ENCODE measurements at regions not wholly inside any gene's neighbourhood (a gene's known extent, or its start where the extent isn't known, plus 50 kb on each side); places are given as distances from the start of the nearest gene placed in this dataset.

DNA sequence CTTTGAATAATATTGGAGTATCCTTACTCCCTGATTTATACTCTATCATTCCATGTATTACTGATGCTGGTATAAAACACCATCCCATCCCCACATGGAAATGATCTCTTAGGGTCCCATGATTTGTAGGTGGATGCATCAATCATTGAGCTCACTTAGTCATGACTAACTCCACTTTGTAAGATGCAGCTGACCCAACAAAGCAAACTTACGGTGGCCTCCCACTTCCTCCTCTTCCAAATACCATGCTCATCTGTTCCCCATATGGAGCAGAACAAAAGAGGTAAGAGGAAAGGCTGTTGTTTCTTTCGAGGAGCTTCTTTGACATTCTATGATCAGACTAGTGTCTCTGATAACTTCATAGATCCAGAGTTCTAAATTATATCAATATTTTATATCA is 640.2 kb upstream of the SLC39A10 start:
- WGBS (ENCODE audit: insufficient coverage) = no CpG with 5 or more reads among the region's 2 CpGs
- Histone ChIP-seq H3K27ac (ENCODE audit: low read depth, low read length) (no peak overlapping the region), H3K4me1 (ENCODE audit: control insufficient read depth, insufficient read depth, low read length) (no peaks in the 10 kb centered on the region), H3K27me3 (ENCODE audit: control insufficient read depth, insufficient read depth, low read length) (no peaks in the 10 kb centered on the region), H3K9me3 (ENCODE audit: control insufficient read depth, insufficient read depth, low read length) (no peaks in the 10 kb centered on the region), H3K36me3 (ENCODE audit: control insufficient read depth, insufficient read depth, low read length) (no peaks in the 10 kb centered on the region), H3K4me3 (ENCODE audit: low read depth, low read length) (no peak overlapping the region)
- no peak for DNase-seq (ENCODE audit: low read depth in 4 of 6, low spot score in 6 of 6)

DNA sequence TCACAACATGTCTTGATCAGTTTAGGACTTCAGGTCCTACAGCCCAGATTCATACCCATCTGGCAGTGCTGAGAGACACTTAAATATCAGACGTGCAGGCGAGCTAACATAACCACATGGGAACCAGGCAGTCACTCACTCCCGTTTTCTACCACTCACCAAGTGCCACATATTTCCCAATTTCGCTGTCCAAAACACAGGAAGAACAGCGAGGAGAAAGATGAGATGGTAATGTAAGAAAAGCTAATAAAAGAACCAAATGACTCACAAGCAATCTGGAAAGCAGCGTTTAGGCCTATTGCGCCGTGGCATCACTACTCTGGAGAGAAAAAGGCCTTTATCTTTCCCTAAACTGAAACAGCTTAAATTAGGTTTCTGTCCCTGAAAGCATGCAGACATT is 647.8 kb upstream of the SLC39A10 start:
- Histone ChIP-seq H3K4me3 (ENCODE audit: low read depth, low read length) (no peak overlapping the region), H3K27ac (ENCODE audit: low read depth, low read length) (no peak overlapping the region), H3K4me1 (ENCODE audit: control insufficient read depth, insufficient read depth, low read length) (no peaks in the 10 kb centered on the region), H3K27me3 (ENCODE audit: control insufficient read depth, insufficient read depth, low read length) (no peaks in the 10 kb centered on the region), H3K36me3 (ENCODE audit: control insufficient read depth, insufficient read depth, low read length) (no peaks in the 10 kb centered on the region), H3K9me3 (ENCODE audit: control insufficient read depth, insufficient read depth, low read length) (no peaks in the 10 kb centered on the region)
- peak in 2 of 6 donors; percentile 11 to 33 for DNase-seq (ENCODE audit: low read depth in 4 of 6, low spot score in 6 of 6)
- WGBS (ENCODE audit: insufficient coverage) = 42% methylated on average over 2 of the region's 8 CpGs

DNA sequence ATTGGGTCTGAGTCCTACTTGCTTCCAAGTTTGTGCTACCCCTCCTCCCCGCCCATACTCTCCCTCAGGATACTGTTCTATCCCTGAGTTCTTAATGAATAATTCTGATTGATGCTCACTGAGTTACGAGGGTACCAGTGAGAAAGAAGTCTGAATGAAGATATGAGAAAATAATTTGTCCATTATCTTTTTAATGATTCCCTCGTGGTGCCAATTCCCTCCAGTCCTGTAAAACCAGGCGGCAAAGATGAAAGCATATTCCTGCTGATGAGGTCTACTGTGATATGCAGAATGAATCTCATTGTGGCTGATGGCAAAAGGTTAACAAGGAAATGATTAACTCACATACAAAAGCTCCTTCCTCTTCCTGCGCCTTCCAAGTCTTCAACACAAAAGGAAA is 650.2 kb upstream of the SLC39A10 start:
- H3K4me3 ChIP-seq (ENCODE audit: low read depth, low read length) = no peak overlapping the region
- H3K36me3 ChIP-seq (ENCODE audit: control insufficient read depth, insufficient read depth, low read length) = no peaks in the 10 kb centered on the region
- peak in 1 of 6 donors; percentile 11 for DNase-seq (ENCODE audit: low read depth in 4 of 6, low spot score in 6 of 6)
- H3K4me1 ChIP-seq (ENCODE audit: control insufficient read depth, insufficient read depth, low read length) = no peaks in the 10 kb centered on the region
- no peak overlapping the region for H3K27ac ChIP-seq (ENCODE audit: low read depth, low read length)
- no peaks in the 10 kb centered on the region for H3K27me3 ChIP-seq (ENCODE audit: control insufficient read depth, insufficient read depth, low read length)
- WGBS (ENCODE audit: insufficient coverage) = no CpG with 5 or more reads among the region's 5 CpGs
- no peaks in the 10 kb centered on the region for H3K9me3 ChIP-seq (ENCODE audit: control insufficient read depth, insufficient read depth, low read length)

DNA sequence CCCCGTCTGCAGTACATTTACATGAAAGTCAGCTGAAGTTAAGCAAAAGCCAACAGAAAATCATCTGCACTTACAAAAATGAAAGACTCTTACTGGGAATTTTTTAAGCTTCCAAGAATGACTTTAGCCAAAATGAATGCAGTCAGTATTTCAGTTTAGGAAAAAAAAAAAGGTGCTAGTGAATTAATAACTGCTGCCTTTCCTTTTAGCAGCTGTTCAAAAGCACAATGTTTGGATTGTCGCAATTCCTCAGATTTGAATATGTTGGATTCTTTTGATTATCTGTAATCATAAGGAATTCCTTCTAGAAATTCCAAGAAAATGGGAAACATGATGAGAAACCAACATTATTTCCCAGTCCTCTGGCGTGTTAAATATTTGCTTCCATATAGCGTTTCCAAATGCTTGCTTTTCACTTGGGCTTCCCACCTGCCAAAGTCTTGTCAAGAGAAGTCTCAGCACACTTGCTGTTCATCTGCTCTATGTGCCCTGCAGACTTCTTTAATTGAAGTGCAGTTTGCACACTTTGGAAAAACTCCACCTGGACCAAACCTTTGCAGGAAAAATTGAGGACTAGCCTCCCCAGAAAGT is 653.0 kb upstream of the SLC39A10 start:
- peak in 1 of 6 donors; percentile 69 for DNase-seq (ENCODE audit: low read depth in 4 of 6, low spot score in 6 of 6)
- no peak overlapping the region for H3K27ac ChIP-seq (ENCODE audit: low read depth, low read length)

DNA sequence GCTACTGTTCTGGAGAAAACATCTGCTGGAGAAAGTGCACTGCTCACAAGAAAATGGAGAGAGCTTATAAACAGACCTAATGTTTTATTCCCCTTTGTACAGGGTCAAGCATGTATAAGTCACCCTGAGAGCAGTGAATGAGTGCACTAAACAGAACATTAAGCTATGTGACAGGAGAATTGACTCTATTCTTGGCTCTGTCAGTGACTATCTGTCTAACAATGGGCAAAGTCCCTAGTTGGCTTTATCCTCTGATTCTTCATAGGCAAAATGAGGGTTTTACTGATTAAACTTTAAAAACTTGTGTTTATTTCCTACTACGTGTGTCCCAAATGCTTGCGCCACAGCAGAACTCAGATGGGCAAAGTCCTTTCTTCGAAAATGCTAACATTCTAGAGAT is 655.1 kb upstream of the SLC39A10 start:
- WGBS (ENCODE audit: insufficient coverage) = no CpG with 5 or more reads among the region's 3 CpGs
- no peaks in the 10 kb centered on the region for H3K9me3 ChIP-seq (ENCODE audit: control insufficient read depth, insufficient read depth, low read length)
- no peak overlapping the region for H3K4me3 ChIP-seq (ENCODE audit: low read depth, low read length)
- H3K36me3 ChIP-seq (ENCODE audit: control insufficient read depth, insufficient read depth, low read length) = no peaks in the 10 kb centered on the region
- no peaks in the 10 kb centered on the region for H3K27me3 ChIP-seq (ENCODE audit: control insufficient read depth, insufficient read depth, low read length)
- no peak for DNase-seq (ENCODE audit: low read depth in 4 of 6, low spot score in 6 of 6)
- H3K27ac ChIP-seq (ENCODE audit: low read depth, low read length) = no peak overlapping the region
- H3K4me1 ChIP-seq (ENCODE audit: control insufficient read depth, insufficient read depth, low read length) = no peaks in the 10 kb centered on the region

More for the DNA sequence above, 653.0 kb upstream of the SLC39A10 start:
- no peak overlapping the region for H3K4me3 ChIP-seq (ENCODE audit: low read depth, low read length)
- H3K9me3 ChIP-seq (ENCODE audit: control insufficient read depth, insufficient read depth, low read length) = no peaks in the 10 kb centered on the region
- no peaks in the 10 kb centered on the region for H3K27me3 ChIP-seq (ENCODE audit: control insufficient read depth, insufficient read depth, low read length)
- H3K4me1 ChIP-seq (ENCODE audit: control insufficient read depth, insufficient read depth, low read length) = no peaks in the 10 kb centered on the region
- WGBS (ENCODE audit: insufficient coverage) = 77% methylated on average over 3 of the region's 4 CpGs
- H3K36me3 ChIP-seq (ENCODE audit: control insufficient read depth, insufficient read depth, low read length) = no peaks in the 10 kb centered on the region

DNA sequence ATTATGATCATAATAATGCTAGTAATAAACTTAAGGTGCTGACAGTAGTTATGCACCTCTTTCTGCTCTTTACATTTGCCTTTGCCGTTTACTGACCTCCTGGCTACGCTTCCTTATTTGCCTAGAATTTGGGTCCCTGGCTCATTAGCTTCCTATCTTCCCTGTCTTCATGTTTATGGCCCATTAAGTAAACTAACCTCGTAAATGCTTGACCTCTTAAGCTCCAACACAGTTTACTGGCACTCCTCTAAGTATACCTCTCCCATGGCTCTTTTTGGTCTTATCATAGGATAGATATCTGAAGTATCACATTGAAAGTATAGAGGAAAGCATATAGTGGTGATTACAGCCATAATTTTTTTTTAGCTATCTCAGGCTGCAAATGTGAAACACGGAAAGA is 657.3 kb upstream of the SLC39A10 start:
- DNase-seq (ENCODE audit: low read depth in 4 of 6, low spot score in 6 of 6) = no peak
- no peaks in the 10 kb centered on the region for H3K36me3 ChIP-seq (ENCODE audit: control insufficient read depth, insufficient read depth, low read length)
- no peaks in the 10 kb centered on the region for H3K4me1 ChIP-seq (ENCODE audit: control insufficient read depth, insufficient read depth, low read length)
- H3K27ac ChIP-seq (ENCODE audit: low read depth, low read length) = no peak overlapping the region
- no peak overlapping the region for H3K4me3 ChIP-seq (ENCODE audit: low read depth, low read length)
- no peaks in the 10 kb centered on the region for H3K9me3 ChIP-seq (ENCODE audit: control insufficient read depth, insufficient read depth, low read length)
- WGBS (ENCODE audit: insufficient coverage) = 75% methylated on average over 2 of the region's 4 CpGs
- H3K27me3 ChIP-seq (ENCODE audit: control insufficient read depth, insufficient read depth, low read length) = no peaks in the 10 kb centered on the region

DNA sequence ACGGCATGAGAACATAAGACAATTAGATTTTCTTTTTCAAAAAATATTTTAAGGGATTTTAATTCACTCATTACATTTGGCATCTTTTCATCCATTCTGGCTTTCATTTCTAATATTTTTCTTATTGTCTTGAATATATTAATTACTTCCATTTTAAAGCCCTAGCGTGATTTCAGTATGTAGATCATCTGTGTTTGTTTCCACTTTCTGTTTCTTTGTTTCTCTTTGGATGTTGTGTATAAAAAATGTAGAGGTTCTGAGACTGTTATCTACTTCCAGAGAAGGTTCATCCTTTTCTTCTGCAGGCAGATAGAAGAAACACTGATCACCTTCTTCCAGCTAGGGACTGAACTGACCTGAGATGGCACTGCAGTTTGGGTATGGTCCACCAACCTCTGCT is 664.4 kb upstream of the SLC39A10 start:
- H3K36me3 ChIP-seq (ENCODE audit: control insufficient read depth, insufficient read depth, low read length) = no peaks in the 10 kb centered on the region
- H3K27ac ChIP-seq (ENCODE audit: low read depth, low read length) = no peak overlapping the region
- no CpG with 5 or more reads among the region's 2 CpGs for WGBS (ENCODE audit: insufficient coverage)
- H3K27me3 ChIP-seq (ENCODE audit: control insufficient read depth, insufficient read depth, low read length) = no peaks in the 10 kb centered on the region
- H3K9me3 ChIP-seq (ENCODE audit: control insufficient read depth, insufficient read depth, low read length) = no peaks in the 10 kb centered on the region
- H3K4me3 ChIP-seq (ENCODE audit: low read depth, low read length) = no peak overlapping the region
- H3K4me1 ChIP-seq (ENCODE audit: control insufficient read depth, insufficient read depth, low read length) = no peaks in the 10 kb centered on the region
- no peak for DNase-seq (ENCODE audit: low read depth in 4 of 6, low spot score in 6 of 6)

DNA sequence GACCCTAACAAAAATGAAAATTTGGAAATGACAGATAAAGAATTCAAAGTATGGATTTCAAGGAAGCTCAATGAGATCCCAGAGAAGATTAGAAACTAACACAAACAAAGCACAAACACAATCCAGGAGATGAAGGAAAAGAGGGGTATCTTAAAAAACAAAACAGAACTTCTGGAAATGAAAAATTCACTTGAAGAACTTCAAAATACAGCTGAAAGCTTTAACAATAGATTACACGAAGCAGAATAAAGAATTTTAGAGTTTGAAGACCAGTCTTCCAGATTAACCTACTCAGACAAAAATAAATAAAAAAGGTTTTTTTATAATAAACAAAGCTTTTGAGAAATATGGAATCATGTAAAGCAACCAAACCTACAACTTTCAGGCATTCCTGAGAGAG is 671.8 kb upstream of the SLC39A10 start:
- no peaks in the 10 kb centered on the region for H3K27me3 ChIP-seq (ENCODE audit: control insufficient read depth, insufficient read depth, low read length)
- no peak for DNase-seq (ENCODE audit: low read depth in 4 of 6, low spot score in 6 of 6)
- H3K9me3 ChIP-seq (ENCODE audit: control insufficient read depth, insufficient read depth, low read length) = peaks cover 3% of the 10 kb centered on the region
- H3K36me3 ChIP-seq (ENCODE audit: control insufficient read depth, insufficient read depth, low read length) = no peaks in the 10 kb centered on the region
- H3K4me1 ChIP-seq (ENCODE audit: control insufficient read depth, insufficient read depth, low read length) = no peaks in the 10 kb centered on the region
- H3K4me3 ChIP-seq (ENCODE audit: low read depth, low read length) = no peak overlapping the region
- no peak overlapping the region for H3K27ac ChIP-seq (ENCODE audit: low read depth, low read length)
- WGBS (ENCODE audit: insufficient coverage) = no CpG with 5 or more reads among the region's 1 CpG

DNA sequence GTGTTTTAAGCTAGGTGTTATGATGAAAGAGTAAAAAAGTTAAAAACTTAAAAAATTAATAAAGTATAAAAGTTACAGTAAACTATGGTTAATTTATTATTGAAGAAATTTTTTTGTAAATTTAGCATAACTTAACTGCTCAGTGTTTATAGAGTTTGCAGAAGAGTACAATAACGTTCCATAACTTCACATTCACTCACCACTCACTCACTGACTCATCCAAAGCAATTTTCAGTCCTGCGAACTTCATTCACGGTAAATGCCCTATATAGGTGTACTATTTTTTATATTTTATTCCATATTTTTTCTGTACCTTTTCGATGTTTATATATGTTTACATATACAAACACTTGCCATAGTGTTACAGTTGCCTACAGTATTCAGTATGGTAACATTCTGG is 694.8 kb upstream of the SLC39A10 start:
- no peak for DNase-seq (ENCODE audit: low read depth in 4 of 6, low spot score in 6 of 6)
- Histone ChIP-seq H3K36me3 (ENCODE audit: control insufficient read depth, insufficient read depth, low read length) (no peaks in the 10 kb centered on the region), H3K4me3 (ENCODE audit: low read depth, low read length) (no peak overlapping the region), H3K27me3 (ENCODE audit: control insufficient read depth, insufficient read depth, low read length) (no peaks in the 10 kb centered on the region), H3K27ac (ENCODE audit: low read depth, low read length) (no peak overlapping the region), H3K4me1 (ENCODE audit: control insufficient read depth, insufficient read depth, low read length) (no peaks in the 10 kb centered on the region), H3K9me3 (ENCODE audit: control insufficient read depth, insufficient read depth, low read length) (no peaks in the 10 kb centered on the region)
- WGBS (ENCODE audit: insufficient coverage) = no CpG with 5 or more reads among the region's 4 CpGs

DNA sequence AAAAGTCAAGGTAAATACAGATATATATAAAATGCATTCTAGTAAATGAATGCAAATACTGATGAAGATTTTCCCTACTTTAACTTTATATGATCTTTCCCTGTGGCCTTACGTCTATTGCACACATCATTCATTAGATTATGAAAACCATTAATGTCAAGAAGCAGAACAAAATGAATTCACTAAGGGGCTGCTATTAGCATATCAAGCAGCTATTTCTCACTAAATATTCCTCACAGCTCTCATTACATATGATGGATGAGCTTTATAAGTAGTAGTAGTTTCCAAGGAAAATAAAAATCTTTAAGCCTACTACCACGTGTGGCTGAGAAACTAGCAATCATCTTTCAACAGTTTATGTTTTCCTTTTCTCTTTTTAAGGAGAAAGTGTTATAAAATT is 702.8 kb upstream of the SLC39A10 start:
- DNase-seq (ENCODE audit: low read depth in 4 of 6, low spot score in 6 of 6) = peak in 1 of 6 donors; percentile 70
- WGBS (ENCODE audit: insufficient coverage) = no CpG with 5 or more reads among the region's 2 CpGs
- Histone ChIP-seq H3K27me3 (ENCODE audit: control insufficient read depth, insufficient read depth, low read length) (no peaks in the 10 kb centered on the region), H3K9me3 (ENCODE audit: control insufficient read depth, insufficient read depth, low read length) (no peaks in the 10 kb centered on the region), H3K4me1 (ENCODE audit: control insufficient read depth, insufficient read depth, low read length) (no peaks in the 10 kb centered on the region), H3K4me3 (ENCODE audit: low read depth, low read length) (no peak overlapping the region), H3K27ac (ENCODE audit: low read depth, low read length) (no peak overlapping the region), H3K36me3 (ENCODE audit: control insufficient read depth, insufficient read depth, low read length) (no peaks in the 10 kb centered on the region)

Measured in spinal cord (tissue), 9 donors.